H1 (cell line): ENCODE measurements at regions not wholly inside any gene's neighbourhood (a gene's known extent, or its start where the extent isn't known, plus 50 kb on each side); places are given as distances from the start of the nearest gene placed in this dataset.
A peak's percentile ranks its signal among the peaks of the same experiment; 100 is the strongest.

Experiments used
- CTCF ChIA-PET: fragments of 300-600 bp; sonication (Branson Sonifier 250); formaldehyde crosslinking; loops from one replicate; lab custom pipeline; 2021; ENCODE audit not compliant: partially characterized antibody; lab: Charles Lee
- POLR2A ChIA-PET: fragments of 300-600 bp; sonication (Branson Sonifier 250); formaldehyde crosslinking; loops from one replicate; lab custom pipeline; 2021; ENCODE audit warnings: inconsistent platforms; ENCODE audit not compliant: partially characterized antibody; lab: Charles Lee
- DNase-seq, 2 experiments: peaks; one replicate each; pipeline versions ENCODE4 v3.0.0 to v3.0.0-alpha.2; 2010 to 2022; ENCODE audit warnings: low spot score in 2 of 2, low read depth in 1 of 2, mixed read lengths in 1 of 2
- FAIRE-seq: peaks from 2 replicates; lab custom pipeline; 2011; peaks lifted over from hg19 to GRCh38; lab: Jason Lieb, UNC
- H2AFZ ChIP-seq: 2 replicates; pipeline ENCODE4 v1.8.1; 2012; ENCODE audit warnings: low read length, inconsistent platforms
- H2AK5ac ChIP-seq: 2 replicates; pipeline ENCODE4 v1.6.1; 2013; ENCODE audit warnings: low read depth, low read length
- H2BK120ac ChIP-seq: replicated peaks from 2 replicates; pipeline ENCODE3; 2013; ENCODE audit warnings: low read depth, low read length, inconsistent platforms
- H2BK12ac ChIP-seq: 2 replicates; pipeline ENCODE4 v1.6.1; 2013; ENCODE audit warnings: low read depth, low read length
- H2BK15ac ChIP-seq: 2 replicates; pipeline ENCODE4 v1.6.1; 2013; ENCODE audit warnings: low read length
- H2BK20ac ChIP-seq: 2 replicates; pipeline ENCODE4 v1.6.1; 2013; ENCODE audit warnings: low read length
- H2BK5ac ChIP-seq: 2 replicates; pipeline ENCODE4 v1.6.1; 2013; ENCODE audit warnings: low read depth, low read length
- H3K14ac ChIP-seq: 2 replicates; pipeline ENCODE4 v1.6.1; 2013; ENCODE audit warnings: inconsistent platforms; ENCODE audit not compliant: insufficient read length
- H3K18ac ChIP-seq: 2 replicates; pipeline ENCODE4 v1.6.1; 2013; ENCODE audit warnings: low read length; ENCODE audit errors: extremely low read depth
- H3K23ac ChIP-seq: 2 replicates; pipeline ENCODE4 v1.6.1; 2013; ENCODE audit warnings: inconsistent platforms; ENCODE audit not compliant: insufficient read length
- H3K23me2 ChIP-seq: 2 replicates; pipeline ENCODE4 v1.6.1; 2013; ENCODE audit warnings: low read depth, low read length
- H3K27ac ChIP-seq: 2 replicates; pipeline ENCODE4 v1.6.1; 2011; ENCODE audit warnings: low read depth, low read length, inconsistent platforms
- H3K27me3 ChIP-seq, 4 experiments: replicated peaks in 1 of 4; 1 replicate in 1 of 4; 2 replicates in 3 of 4; pipeline versions ENCODE4 v1.6.1 to v1.8.1; 2011 to 2013; ENCODE audit warnings: low read length in 3 of 4, mild to moderate bottlenecking in 3 of 4, inconsistent platforms in 2 of 4, mixed read lengths in 2 of 4, moderate library complexity in 1 of 4; ENCODE audit not compliant: control insufficient read depth in 3 of 4, insufficient read depth in 3 of 4; ENCODE audit errors: extremely low read depth in 1 of 4
- H3K36me3 ChIP-seq, 4 experiments: 2 replicates each; pipeline versions ENCODE4 v1.6.1 to v1.8.1; 2011 to 2013; ENCODE audit warnings: mild to moderate bottlenecking in 4 of 4, low read length in 3 of 4, moderate library complexity in 2 of 4, control low read depth in 1 of 4, inconsistent platforms in 1 of 4; ENCODE audit not compliant: insufficient read depth in 4 of 4, control insufficient read depth in 2 of 4
- H3K4ac ChIP-seq: replicated peaks from 2 replicates; pipeline ENCODE3; 2013; ENCODE audit warnings: low read length, low read depth, mixed read lengths, inconsistent platforms; ENCODE audit not compliant: insufficient read length
- H3K4me1 ChIP-seq, 4 experiments: replicated peaks in 1 of 4; 1 replicate in 1 of 4; 2 replicates in 3 of 4; pipeline versions ENCODE4 v1.6.1 to v1.8.1; 2011 to 2013; ENCODE audit warnings: low read length in 3 of 4, inconsistent platforms in 2 of 4, mixed read lengths in 1 of 4; ENCODE audit not compliant: insufficient read depth in 4 of 4, control insufficient read depth in 3 of 4
- H3K4me2 ChIP-seq, 2 experiments: 2 replicates each; pipeline versions ENCODE4 v1.6.1 to v1.8.1; 2011 to 2013; ENCODE audit warnings: low read depth in 2 of 2, low read length in 2 of 2, control low read depth in 1 of 2, inconsistent platforms in 1 of 2, mild to moderate bottlenecking in 1 of 2; ENCODE audit not compliant: insufficient read depth in 1 of 2
- H3K4me3 ChIP-seq, 4 experiments: fragments of 200-600, 300-600 bp in 1 of 4; sonication (generic), shearing (Covaris generic), sonication (Bioruptor Twin) in 1 of 4; 2 replicates each; pipeline versions ENCODE4 v1.5.1 to v1.8.1; 2011 to 2016; ENCODE audit warnings: low read length in 4 of 4, low read depth in 3 of 4, control low read depth in 2 of 4, inconsistent platforms in 2 of 4, mild to moderate bottlenecking in 2 of 4, mixed read lengths in 1 of 4, moderate library complexity in 1 of 4; ENCODE audit not compliant: insufficient read depth in 2 of 4; ENCODE audit errors: extremely low read depth in 1 of 4
- H3K56ac ChIP-seq: replicated peaks from 2 replicates; pipeline ENCODE3; 2013; ENCODE audit warnings: low read depth, mild to moderate bottlenecking, mixed read lengths, low read length, inconsistent platforms; ENCODE audit not compliant: insufficient read length
- H3K79me1 ChIP-seq: 2 replicates; pipeline ENCODE4 v1.6.1; 2013; ENCODE audit warnings: low read depth, low read length, control low read depth
- H3K79me2 ChIP-seq, 2 experiments: 2 replicates each; pipeline versions ENCODE4 v1.6.1 to v1.8.1; 2012 to 2013; ENCODE audit warnings: low read length in 2 of 2, mild to moderate bottlenecking in 2 of 2, inconsistent platforms in 1 of 2; ENCODE audit not compliant: insufficient read depth in 2 of 2, control insufficient read depth in 1 of 2
- H3K9ac ChIP-seq, 4 experiments: replicated peaks in 1 of 4; 1 replicate in 1 of 4; 2 replicates in 3 of 4; pipeline versions ENCODE4 v1.6.1 to v1.8.1; 2011 to 2013; ENCODE audit warnings: low read depth in 3 of 4, low read length in 3 of 4, control low read depth in 2 of 4, mild to moderate bottlenecking in 2 of 4, moderate library complexity in 2 of 4, inconsistent platforms in 1 of 4; ENCODE audit errors: extremely low read depth in 1 of 4
- H3K9me3 ChIP-seq, 2 experiments: 2 replicates each; pipeline versions ENCODE4 v1.6.1 to v1.8.1; 2012 to 2013; ENCODE audit warnings: mild to moderate bottlenecking in 2 of 2, moderate library complexity in 2 of 2, control low read depth in 1 of 2, inconsistent platforms in 1 of 2, low read depth in 1 of 2, low read length in 1 of 2, mixed read lengths in 1 of 2; ENCODE audit not compliant: insufficient read depth in 2 of 2
- H4K20me1 ChIP-seq, 2 experiments: replicated peaks in 1 of 2; 2 replicates each; pipeline versions ENCODE3 to v1.8.1; 2011 to 2013; ENCODE audit warnings: inconsistent platforms in 2 of 2, low read length in 2 of 2, mild to moderate bottlenecking in 1 of 2; ENCODE audit not compliant: insufficient read depth in 2 of 2, control insufficient read depth in 1 of 2
- H4K5ac ChIP-seq: 2 replicates; pipeline ENCODE4 v1.6.1; 2013; ENCODE audit warnings: low read length, low read depth, mixed read lengths, inconsistent platforms; ENCODE audit not compliant: insufficient read length
- H4K8ac ChIP-seq: 2 replicates; pipeline ENCODE4 v1.8.0; 2013; ENCODE audit warnings: mild to moderate bottlenecking, moderate library complexity, low read length, inconsistent platforms; ENCODE audit not compliant: insufficient read depth; ENCODE audit errors: extremely low read depth
- H4K91ac ChIP-seq: replicated peaks from 2 replicates; pipeline ENCODE3; 2013; ENCODE audit warnings: low read length, mixed read lengths, inconsistent platforms; ENCODE audit not compliant: insufficient read length
- ASH2L ChIP-seq: fragments of 200-600, 300-600 bp; sonication (generic); IDR thresholded peaks from one replicate; pipeline ENCODE4 v1.7.1; 2017; ENCODE audit warnings: low read length
- ATF2 ChIP-seq: IDR thresholded peaks from 2 replicates; pipeline ENCODE4 v1.6.1; 2012; ENCODE audit warnings: low read length, inconsistent platforms
- HDAC6 ChIP-seq: IDR thresholded peaks from one replicate; pipeline ENCODE4 v1.7.1; 2012; ENCODE audit warnings: low read depth, mild to moderate bottlenecking, inconsistent platforms, low read length, moderate library complexity
- JUN ChIP-seq: IDR thresholded peaks from 2 replicates; pipeline ENCODE4 v1.6.1; 2011; ENCODE audit warnings: low read depth, mild to moderate bottlenecking, improper control_type of control experiment, low read length
- POLR2A ChIP-seq, 2 experiments: IDR thresholded peaks; 1 replicate in 1 of 2; 2 replicates in 1 of 2; pipeline ENCODE4 v1.6.1; 2011; ENCODE audit warnings: low read depth in 2 of 2, low read length in 2 of 2, mild to moderate bottlenecking in 2 of 2; ENCODE audit errors: control extremely low read depth in 1 of 2
- POU5F1 ChIP-seq: IDR thresholded peaks from 2 replicates; pipeline ENCODE4 v1.6.1; 2011; ENCODE audit warnings: low read depth, mild to moderate bottlenecking, low read length, moderate library complexity
- RFX5 ChIP-seq: IDR thresholded peaks from 2 replicates; pipeline ENCODE4 v1.6.1; 2011; ENCODE audit warnings: low read depth, low read length, improper control_type of control experiment, borderline replicate concordance
- TAF1 ChIP-seq: IDR thresholded peaks from 2 replicates; pipeline ENCODE4 v1.6.1; 2011; ENCODE audit warnings: mild to moderate bottlenecking, low read depth, low read length
- TCF12 ChIP-seq: IDR thresholded peaks from 2 replicates; pipeline ENCODE4 v1.6.1; 2011; ENCODE audit warnings: low read depth, mild to moderate bottlenecking, low read length
- TEAD4 ChIP-seq: IDR thresholded peaks from 2 replicates; pipeline ENCODE4 v1.6.1; 2012; ENCODE audit warnings: low read depth, low read length, inconsistent platforms, mixed read lengths
- WGBS, 2 experiments: shearing (Covaris generic) in 1 of 2; methylation state at CpG; one replicate each; pipeline versions ENCODE4 v1.1.6 to v1.1.7; 2013 to 2015; ENCODE audit warnings: low lambda C conversion rate in 2 of 2, mixed read lengths in 2 of 2, inconsistent platforms in 1 of 2, low coverage in 1 of 2, missing lambda C conversion rate in 1 of 2; ENCODE audit not compliant: insufficient replicate concordance in 2 of 2, insufficient coverage in 1 of 2, insufficient read length in 1 of 2; ENCODE audit errors: extremely low coverage in 1 of 2, missing lambda C conversion rate in 1 of 2; 5-methylcytosine and 5-hydroxymethylcytosine counted together
- TF ChIP-seq, protein P1 (sequence below): IDR thresholded peaks from 2 replicates; pipeline ENCODE4 v1.6.1; 2011; ENCODE audit warnings: low read depth, mild to moderate bottlenecking, low read length; ENCODE audit not compliant: insufficient read depth

- Histone ChIP-seq H3K79me1 (no peaks in the 10 kb centered on the region), H2AK5ac (no peak overlapping the region), H3K18ac (no peak overlapping the region), H2BK12ac (no peak overlapping the region), H3K4me2 (no peak overlapping the region), H3K79me2 (no peaks in the 10 kb centered on the region), H3K4me3 (no peak overlapping the region), H2BK20ac (no peak overlapping the region), H3K27me3 (no peaks in the 10 kb centered on the region), H3K9me3 (no peaks in the 10 kb centered on the region), H3K14ac (no peak overlapping the region), H2BK5ac (0 out of 2 replicates have a peak overlapping the region, but pooled peaks have one; percentile 21), H2AFZ (0 out of 2 replicates have a peak overlapping the region, but pooled peaks have one; percentile 21), H2BK15ac (no peak overlapping the region), H3K56ac (no peak overlapping the region), H4K20me1 (no peaks in the 10 kb centered on the region), H3K36me3 (no peaks in the 10 kb centered on the region), H3K27ac (no peak overlapping the region), H3K9ac (no peak overlapping the region), H4K5ac (no peak overlapping the region), H4K91ac (no peak overlapping the region), H3K23ac (no peak overlapping the region), H3K23me2 (0 out of 2 replicates have a peak, but pooled peaks cover 1% of the 10 kb centered on the region), H2BK120ac (no peak overlapping the region), H3K4me1 (no peaks in the 10 kb centered on the region), H4K8ac (peak overlapping the region; percentile 69; the same call in 1 of the 2 replicates), H3K4ac (no peak overlapping the region)
- FAIRE-seq = no peak
- ChIA-PET POLR2A (no interaction called here), CTCF (interaction anchor here (1.0 to 2.0 kb wide), 4 partner anchors 10 to 95 kb away, joined by 3 to 7 read pairs (median 4); no protein-coding TSS in a partner anchor)
- WGBS, 2 experiments = 78% methylated on average over 11 of the region's 15 CpGs; no CpG with 5 or more reads in 1 of the 2 experiments
- no peak for DNase-seq
- TF ChIP-seq RFX5 (no peak), POLR2A (IDR thresholded peaks at IDR 0.05; ENCODE audit: control extremely low read depth in 1 of 2, low read depth in 2 of 2, low read length in 2 of 2) (no peak), ASH2L (no peak), ATF2 (no peak), TCF12 (no peak), TAF1 (no peak), HDAC6 (no peak), POU5F1 (no peak), JUN (no peak), TEAD4 (no peak)
- TF ChIP-seq, protein P1, sequence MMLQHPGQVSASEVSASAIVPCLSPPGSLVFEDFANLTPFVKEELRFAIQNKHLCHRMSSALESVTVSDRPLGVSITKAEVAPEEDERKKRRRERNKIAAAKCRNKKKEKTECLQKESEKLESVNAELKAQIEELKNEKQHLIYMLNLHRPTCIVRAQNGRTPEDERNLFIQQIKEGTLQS = no peak
Observed at GRCh38 chr16:87160234-87160636, 157.0 kb downstream of the C16orf95 start.
